HG03066 (cell line): ENCODE measurements at regions not wholly inside any gene's neighbourhood (a gene's known extent, or its start where the extent isn't known, plus 50 kb on each side); places are given as distances from the start of the nearest gene placed in this dataset.
"Not testable (repeated sequence)": the region's sequence is repeated elsewhere in the genome, so short reads cannot be mapped to it uniquely, and the experiment has no call there.

Experiments used
- ATAC-seq: cut with Tn5 transposase; IDR thresholded peaks from one replicate; pipeline ENCODE4 v1.9.1; 2021; ENCODE audit warnings: low read depth; ENCODE audit not compliant: unreplicated experiment

DNA sequence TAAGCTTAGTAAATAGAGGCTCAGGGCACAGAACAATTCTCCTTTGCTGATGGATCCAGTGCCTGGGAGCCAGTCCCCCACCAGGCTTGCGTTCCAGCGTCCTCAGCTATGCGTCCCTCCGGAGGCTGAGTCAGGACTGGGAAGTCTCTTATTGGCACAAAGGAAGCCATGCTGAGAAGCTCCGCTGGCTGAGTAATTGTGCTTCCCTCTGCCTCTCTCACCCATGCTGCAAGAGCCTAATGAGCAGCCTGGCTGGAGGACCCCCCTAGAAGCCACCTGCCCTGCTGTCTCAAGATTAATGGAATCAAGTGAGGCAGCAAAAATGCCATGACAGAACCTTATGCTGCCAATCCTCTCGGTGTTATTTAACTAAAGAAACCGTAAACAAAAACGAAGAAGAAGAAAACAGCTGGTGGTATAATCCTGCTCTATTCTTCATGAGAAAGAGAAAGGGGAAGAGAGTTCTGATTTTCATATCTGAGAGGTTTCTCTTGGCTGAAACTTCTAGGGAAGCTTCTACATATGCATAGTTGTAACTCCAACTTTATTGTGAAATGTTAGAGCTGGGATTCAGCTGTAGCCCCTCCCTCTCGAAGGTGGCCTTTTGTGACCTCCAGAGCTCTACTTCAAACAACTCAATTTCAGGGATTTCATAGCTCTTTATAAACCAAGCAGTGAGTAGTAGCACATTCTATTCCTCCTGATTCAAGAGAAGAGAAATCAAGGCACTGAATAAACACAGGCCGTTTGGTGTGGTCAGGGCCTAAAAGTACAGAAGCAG, 185.4 kb upstream of the SEMA6A start:
- ATAC-seq: no peak

DNA sequence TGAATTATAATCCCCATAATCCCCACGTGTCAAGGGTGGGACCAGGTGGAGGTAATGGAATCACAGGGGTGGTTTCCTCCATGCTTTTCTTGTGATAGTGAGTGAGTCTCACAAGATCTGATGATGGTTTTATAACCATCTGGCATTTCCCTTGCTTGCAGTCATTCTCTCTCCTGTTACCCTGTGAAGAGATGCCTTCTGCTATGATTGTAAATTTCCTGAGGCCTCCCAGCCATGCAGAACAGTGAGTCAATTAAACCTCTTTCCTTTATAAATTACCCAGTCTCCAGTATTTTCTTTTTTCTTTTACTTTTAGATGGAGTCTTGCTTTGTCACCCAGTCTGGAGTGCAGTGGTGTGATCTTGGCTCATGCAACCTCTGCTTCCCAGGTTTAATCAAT, 182.7 kb upstream of the SEMA6A start:
- no peak for ATAC-seq

DNA sequence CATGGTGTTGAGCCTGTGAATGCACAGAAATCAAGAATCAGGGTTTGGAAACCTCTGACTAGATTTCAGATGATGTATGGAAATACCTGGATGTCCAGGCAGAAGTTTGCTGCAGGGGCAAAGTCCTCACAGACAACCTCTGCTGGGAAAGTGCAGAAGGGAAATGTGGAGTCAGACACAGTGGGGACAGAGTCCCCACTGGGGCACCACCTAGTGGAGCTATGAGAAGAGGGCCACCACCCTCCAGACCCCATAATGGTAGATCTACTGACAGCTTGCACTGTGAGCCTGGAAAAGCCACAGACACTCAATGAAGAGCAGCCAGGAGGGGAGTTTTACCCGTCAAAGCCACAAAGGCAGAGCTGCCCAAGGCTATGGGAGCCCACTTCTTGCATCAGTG, 181.9 kb upstream of the SEMA6A start:
- ATAC-seq: no peak

DNA sequence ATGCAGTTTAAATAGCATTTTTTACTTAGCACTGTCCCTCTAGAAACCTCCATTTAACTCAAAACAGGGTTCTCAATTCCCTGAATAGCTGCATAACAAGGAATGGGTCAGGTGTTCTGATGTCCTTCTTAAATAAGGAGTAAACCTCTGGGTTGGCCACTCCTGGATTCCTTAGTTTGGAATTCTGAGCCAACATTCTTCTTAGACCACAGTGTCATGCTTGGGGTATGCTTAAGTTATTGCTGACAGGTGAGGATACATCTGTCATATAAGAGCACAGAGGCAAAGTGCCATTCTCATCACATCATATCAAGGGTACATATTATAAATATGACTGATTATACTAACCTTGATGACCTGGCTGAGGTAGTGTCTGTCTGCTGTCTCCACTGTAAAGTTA, 179.9 kb upstream of the SEMA6A start:
- ATAC-seq: no peak

DNA sequence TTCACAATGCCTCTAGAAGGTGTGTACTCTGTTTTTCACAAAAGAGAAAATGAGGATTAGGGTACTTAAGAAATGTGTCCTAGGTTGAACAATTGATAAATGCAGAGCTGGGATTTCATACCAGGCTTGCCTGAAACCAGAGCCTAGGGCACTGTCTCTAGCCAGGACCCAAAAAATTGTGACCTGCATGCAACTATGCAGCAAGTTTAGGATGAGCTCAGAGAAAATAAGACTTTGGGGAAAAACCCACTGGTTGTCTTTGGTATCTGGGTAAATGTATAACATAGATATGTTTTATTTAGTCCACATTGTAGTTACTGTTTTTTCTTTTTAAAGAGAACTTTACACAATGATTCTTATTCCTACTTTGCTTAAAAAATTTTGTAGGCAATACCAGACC, 177.1 kb upstream of the SEMA6A start:
- no peak for ATAC-seq

DNA sequence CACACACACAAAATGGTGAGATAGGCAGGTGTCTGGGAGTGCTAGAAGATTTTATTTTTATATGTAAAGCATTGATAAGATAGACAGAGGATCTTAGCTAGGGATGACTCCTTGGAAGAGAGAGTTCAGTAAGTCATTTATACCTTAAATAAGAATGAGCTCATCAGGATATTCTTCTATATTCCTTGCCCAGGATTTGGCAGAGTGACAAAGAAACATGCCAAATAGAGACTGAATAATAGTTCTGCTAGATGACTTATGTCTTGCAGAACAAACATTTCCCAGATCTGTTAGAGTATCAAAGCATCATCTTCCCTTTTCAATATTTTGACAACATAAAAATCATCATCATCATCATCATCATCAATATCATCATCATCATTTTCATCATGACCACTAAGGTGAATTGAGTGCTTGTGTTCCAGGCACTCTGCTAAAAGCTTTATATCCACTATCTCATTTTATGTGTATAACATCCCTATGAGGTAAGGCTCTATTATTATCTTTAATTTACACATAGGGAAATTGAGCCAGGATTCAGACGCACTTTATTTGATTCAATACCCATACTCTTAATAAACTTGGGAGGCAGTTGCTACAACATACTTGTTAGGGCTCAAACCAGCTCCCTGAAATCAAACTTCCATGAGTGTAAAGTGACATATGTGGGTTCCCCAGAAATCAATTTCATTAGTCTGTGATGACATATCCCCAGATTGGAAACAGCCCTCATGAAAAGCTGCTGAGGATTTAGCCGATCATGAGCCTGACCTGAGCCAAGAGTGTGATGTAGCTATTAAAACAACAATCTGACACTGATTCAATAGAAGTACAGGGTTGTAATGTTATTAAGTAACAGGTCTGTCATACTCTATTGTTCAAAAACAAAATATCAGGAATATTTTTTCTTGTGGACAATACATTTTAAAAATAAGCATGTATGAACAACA, 176.3 kb upstream of the SEMA6A start:
- no peak for ATAC-seq

DNA sequence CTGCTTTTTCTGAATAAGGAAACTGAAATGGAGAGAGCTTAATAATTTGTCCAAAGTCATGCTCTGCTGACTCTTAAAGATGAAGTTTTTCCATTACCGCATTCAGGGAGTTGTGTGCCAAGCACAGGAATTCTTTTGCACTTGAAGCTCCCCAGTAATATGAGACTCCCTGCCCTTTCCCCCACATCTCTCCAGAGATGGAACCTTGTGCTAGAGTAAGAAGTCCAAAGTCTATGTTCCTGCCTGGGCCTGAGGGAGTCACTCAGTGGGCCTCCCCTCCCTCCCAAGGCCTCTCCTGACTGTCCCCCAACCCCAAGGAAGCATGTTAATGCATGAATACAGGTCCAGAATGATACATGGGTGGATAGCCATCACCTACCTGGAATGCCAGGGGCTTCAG, 173.3 kb upstream of the SEMA6A start:
- no peak for ATAC-seq

DNA sequence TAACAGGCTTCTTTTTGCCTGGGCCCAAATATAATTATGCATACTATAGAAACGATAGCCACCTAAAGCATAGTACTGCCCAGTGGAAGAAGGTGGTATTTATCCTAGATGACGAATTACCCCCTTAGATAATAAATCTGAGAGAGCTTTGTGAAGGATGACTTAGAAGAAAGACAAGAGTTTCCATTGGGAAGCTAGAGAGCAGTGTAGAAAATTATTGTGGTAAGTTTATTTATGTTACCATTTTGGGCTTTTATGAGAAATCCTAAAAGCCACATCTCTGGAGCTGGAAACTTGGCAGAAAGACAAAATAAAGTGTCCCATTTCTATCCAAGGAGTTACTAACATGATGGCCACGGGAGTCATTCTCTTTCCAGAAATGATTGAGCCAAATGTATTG, 172.0 kb upstream of the SEMA6A start:
- ATAC-seq: no peak

DNA sequence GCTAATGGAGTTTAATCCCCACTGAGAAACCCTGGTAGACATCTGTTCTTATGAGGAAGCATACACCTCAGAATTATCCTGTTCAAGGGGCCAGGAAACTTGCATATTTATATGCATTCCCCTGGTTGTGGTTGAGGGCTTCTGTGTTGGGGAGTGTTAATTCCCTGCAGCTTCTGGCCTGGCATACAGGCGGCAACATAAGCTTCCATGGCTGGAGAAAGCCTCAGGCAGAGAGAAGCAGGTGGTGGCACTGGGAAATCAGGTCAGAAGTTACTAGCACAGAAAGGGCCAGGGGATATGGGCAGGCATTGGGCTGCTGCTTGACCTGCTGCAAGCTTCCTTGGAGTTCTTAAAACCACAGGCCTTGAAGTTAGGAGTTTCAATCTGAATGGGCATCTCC, 166.1 kb upstream of the SEMA6A start:
- no peak for ATAC-seq

DNA sequence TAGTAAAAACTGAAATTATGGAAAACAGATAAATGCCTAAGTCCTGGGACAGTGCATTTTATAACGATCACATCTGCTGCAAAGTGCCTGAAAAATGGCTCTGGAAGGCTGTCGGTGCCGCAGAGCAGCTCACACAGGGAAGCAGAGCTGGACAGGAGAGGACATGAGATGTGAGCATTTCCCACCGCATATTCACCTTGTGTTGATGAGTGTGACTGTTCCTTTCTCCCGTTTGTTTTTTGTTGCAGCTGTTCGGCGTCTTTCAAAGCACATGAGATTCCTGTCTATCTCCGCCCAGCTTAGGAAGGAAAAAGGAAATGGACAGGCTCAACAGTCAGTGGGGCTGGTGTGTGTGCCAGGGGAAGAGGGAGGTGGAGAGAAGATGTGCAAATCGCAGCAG, 164.9 kb upstream of the SEMA6A start:
- no peak for ATAC-seq

DNA sequence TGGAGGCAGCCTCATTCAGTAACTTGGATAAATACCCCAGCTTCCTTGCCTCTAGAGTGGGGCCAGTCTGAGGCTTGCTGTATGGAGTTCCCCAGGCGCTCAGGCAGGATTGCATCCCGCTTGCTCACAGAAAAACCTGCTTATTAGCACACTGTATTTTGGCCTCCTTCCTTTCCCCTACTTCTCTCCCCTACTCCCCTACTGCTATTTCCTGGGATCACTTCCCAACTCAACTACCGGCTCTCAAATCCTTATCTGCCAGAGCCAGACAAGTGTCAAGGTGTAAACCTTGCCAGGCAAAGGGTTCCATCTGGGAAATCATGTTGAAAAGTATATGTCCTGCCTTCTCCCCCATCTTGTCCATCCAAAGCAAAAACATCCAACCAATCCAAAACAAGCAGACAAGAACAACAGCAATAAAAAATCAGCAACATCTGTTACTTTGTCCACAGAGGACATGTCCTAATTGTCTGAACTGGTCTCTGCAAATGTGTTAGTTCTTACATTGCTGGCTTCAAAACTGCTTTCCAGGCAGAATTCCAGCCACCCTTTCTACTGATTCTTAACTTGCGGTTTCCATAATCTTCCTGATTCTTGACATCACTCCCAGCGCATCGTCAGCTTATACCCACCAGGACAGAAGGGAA, 164.1 kb upstream of the SEMA6A start:
- no peak for ATAC-seq

DNA sequence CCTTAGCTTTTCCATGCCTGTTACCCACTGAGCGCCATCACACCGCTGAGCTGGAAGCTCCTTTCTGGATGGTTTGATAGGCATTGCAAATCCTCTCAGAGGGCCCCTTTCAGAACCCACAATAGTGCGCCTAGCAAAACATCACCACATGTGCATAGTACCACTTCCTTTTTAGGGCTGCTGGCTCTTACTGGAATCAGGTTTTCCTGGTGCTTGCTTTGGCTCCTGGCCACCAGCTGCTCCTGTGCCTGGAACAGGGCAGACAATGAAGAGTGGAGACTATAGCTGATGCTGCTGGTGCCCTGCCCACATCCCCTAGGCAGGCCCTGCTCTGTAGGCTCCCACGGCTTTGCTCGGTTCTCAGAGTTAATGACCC, 163.6 kb upstream of the SEMA6A start:
- ATAC-seq: no peak

DNA sequence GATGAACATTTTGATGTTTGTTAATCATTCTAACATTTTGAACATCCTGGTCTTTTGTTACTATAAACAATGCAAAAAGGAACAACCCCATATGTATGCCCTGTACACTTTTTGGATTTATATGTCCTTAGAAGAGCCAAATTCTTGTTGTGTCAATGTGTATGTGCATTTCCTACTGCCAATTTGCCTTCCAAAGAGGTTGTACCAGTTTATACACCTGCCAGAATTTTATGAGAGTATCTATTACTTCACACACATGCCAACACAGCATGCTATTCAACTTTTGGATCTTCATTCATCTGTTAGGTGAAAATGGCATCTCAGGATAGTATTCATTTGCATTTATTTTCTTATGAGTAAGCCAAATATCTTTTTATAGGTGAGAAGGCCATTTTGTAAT, 162.0 kb upstream of the SEMA6A start:
- ATAC-seq: no peak

DNA sequence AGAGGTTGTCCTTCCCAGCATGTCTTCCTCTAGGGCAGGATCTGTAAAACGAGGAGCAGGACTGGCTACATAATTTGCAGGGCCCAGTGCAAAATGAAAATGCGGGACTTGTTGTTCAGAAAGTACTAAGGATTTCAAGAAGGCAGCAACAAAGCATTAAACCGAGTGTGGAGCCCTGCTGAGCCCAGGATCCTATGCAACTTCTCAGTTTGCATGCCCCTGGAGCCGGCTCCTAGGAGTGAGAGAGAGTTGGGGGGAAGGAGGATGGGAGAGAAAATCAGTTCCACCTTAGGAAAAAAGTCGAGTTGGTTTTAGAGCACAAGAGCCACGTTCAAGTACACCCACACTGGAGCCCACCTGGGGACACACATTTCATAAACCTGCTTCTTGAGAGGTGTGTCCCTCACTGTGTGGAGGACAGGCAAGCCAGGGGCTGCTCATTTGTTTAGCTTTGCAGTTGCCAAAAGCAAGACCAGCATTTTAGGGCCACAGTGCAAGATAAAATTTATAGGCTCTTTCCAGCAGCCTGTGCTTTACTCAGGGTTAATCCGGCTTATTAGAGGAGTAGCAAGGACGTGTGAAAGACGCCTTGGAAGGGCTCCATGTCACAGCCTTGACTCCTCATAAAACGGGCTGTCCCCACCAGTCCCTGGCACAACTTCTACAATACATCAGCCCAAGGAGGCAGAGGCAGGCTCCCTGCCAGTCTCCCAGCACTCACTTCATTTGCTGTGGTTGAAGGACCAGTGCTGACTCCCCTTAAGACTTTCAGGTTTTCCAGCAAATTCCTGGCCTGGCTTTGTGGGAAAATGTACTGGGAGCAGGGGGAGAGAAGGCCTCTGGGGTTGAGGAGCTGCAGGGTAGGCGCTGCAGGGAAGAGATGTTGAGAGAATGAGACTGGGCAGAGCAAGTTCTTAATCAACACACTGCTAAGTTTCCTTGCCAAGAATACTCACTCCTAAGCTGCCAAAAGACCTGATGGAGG, 159.7 kb upstream of the SEMA6A start:
- ATAC-seq: no peak

DNA sequence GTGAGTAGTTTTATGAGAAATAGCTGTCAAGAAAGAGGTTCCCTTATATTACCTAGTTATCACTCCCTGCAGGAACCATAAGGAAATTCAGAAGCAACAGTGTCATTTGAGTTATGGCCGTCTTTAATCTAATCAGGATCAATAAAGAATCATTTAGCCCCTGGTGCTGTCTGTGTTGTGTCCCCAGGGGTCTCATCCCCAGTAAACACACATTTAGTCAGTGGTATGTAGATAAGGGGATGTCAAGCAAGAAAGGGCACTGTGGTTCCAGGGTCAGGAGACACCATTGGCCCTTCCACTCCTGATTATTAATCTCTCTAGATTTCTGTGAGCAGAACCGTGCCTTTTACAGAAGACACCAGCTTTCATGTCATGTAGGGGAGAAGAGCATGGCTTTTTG, 158.0 kb upstream of the SEMA6A start:
- ATAC-seq: no peak

DNA sequence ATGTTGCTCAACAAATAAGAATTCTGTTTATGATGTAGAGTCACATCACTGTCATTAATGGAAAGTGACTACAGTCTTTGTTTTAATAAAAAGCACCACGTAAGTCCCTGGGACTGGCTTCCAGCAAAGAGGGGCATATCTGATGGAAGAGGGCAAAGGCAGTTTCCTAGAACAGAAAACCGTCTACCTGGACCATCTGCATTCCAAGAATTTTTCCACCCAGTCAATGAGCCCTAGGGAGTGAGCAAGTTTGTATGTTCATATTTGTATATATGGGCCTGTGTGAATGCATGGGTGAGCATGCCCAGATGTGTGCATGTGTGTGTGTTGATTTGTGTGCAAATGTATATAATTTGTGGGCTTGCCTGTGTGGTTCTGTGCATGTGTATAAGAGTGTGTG, 156.8 kb upstream of the SEMA6A start:
- no peak for ATAC-seq

DNA sequence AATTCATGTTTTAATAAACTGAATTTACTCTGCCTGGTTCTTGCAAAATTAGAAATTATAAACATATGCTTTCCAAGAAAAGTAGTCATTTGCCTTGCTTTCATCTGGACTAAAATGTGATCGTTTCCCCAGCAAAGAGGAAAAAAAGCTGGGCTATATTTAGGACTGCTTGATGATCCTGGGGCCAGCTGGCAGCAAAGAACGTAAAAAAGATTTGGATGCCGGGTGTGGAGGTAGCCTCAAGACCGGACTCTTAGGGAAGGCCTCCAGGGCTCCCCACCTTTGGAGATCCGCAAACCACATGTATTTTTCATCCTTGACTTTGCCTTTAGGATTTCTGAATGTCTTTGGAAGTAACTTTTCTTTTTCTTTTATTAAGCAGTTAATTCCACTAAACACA, 156.1 kb upstream of the SEMA6A start:
- no peak for ATAC-seq

DNA sequence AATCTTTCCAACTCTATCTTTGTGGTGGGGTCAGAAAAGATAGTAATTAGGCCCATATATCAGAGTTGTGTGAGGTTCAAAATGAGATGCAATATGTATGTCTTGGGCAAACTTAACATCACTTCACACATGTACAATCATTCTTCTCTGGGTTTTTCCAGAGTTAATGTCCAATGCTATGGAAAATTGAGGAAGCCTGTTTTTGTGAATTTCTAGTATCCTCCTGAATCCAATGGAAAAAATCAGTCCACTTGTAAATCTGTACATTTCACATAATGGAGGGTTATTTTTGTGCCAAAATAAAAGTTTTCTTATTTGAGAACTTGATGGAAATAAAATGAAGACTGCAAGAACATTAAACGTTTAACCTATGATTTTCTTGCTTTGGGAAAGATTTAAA, 155.6 kb upstream of the SEMA6A start:
- ATAC-seq: no peak

DNA sequence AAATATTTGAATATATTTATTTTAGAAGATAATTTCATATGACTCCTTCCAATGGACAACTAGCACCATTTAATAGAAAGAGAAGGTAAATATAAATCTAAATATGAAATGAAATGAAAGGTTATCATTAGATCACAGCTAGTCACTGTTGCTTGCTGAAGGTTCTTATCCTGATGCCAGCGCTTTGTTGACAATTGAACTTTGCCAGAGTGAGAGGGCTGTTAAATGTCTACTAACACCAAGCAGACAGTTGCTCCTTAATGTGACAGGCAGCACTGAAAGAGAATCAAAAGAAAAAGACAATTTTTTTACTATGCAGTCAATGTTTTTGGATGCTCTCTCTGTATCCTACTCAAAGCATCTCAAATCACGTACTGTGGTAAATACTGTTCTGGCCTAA, 152.6 kb upstream of the SEMA6A start:
- ATAC-seq: no peak

DNA sequence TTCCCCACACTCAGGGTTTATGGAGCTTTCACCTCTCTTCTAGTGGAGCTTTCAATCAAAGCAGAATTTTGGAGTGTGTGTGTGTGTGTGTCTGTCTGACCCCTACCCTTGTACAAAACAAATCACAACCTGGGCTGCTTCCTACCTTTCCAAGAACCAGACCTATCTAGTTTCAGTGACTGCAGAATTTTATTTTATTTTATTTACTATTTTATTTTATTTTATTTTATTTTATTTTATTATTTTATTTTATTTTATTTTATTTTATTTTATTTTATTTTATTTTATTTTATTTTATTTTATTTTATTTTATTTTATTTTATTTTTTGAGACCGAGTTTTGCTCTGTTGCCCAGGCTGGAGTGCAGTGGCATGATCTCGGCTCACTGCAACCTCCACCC, 151.6 kb upstream of the SEMA6A start:
- ATAC-seq: not testable (repeated sequence)
